Thyroid gland (tissue), 4 donors: ENCODE measurements at regions not wholly inside any gene's neighbourhood (a gene's known extent, or its start where the extent isn't known, plus 50 kb on each side); places are given as distances from the start of the nearest gene placed in this dataset.

ENCODE experiments used
- DNase-seq, 2 donors: peaks; one replicate each; pipeline ENCODE4 v3.0.0-alpha.2; 2019
- H3K27ac ChIP-seq, 3 donors: fragments of 200-600 bp; sonication (generic); 1 replicate in 2 of 3; 2 replicates in 1 of 3; pipeline ENCODE4 v1.5.1; 2016 to 2019; ENCODE audit warnings: mild to moderate bottlenecking in 1 of 3, moderate library complexity in 1 of 3
- H3K27me3 ChIP-seq: fragments of 200-600 bp; sonication (generic); one replicate; pipeline ENCODE4 v1.5.1; 2019
- H3K36me3 ChIP-seq, 2 donors: fragments of 200-600 bp; sonication (generic); one replicate each; pipeline ENCODE4 v1.5.1; 2016 to 2019
- H3K4me1 ChIP-seq, 2 donors: fragments of 200-600 bp; sonication (generic); one replicate each; pipeline ENCODE4 v1.5.1; 2017 to 2019
- H3K4me3 ChIP-seq, 3 donors: fragments of 200-600 bp; sonication (generic); replicated peaks in 1 of 3; 1 replicate in 2 of 3; 2 replicates in 1 of 3; pipeline ENCODE4 v1.5.1; 2016; ENCODE audit warnings: mild to moderate bottlenecking in 1 of 3
- H3K9me3 ChIP-seq: fragments of 200-600 bp; sonication (generic); one replicate; pipeline ENCODE4 v1.5.1; 2017
- CTCF ChIP-seq, 6 experiments: fragments of 200-600 bp in 3 of 6; fragments of 450-650 bp in 3 of 6; sonication (generic) in 3 of 6; IDR thresholded peaks; one replicate each; pipeline ENCODE4 v1.5.1; 2016 to 2019; ENCODE audit warnings: antibody characterized with exemption in 6 of 6, mild to moderate bottlenecking in 2 of 6, inconsistent platforms in 1 of 6, moderate library complexity in 1 of 6
- POLR2A ChIP-seq, 2 donors: fragments of 450-650 bp; IDR thresholded peaks; one replicate each; pipeline ENCODE4 v1.6.1; 2017; ENCODE audit warnings: antibody characterized with exemption in 2 of 2, mild to moderate bottlenecking in 2 of 2, moderate library complexity in 1 of 2
- WGBS, 2 donors: methylation state at CpG; one replicate each; pipeline ENCODE4 v1.1.5; 2017; 5-methylcytosine and 5-hydroxymethylcytosine counted together
- intact Hi-C: fragments of 100-400 bp; cut with DNase I; formaldehyde crosslinking; loops from one replicate; pipeline ENCODE4 v1.15.1; 2023

- TF ChIP-seq POLR2A (IDR thresholded peaks at IDR 0.05) (no peak), CTCF (IDR thresholded peaks at IDR 0.05) (no peak)
- no peak overlapping the region for H3K27ac ChIP-seq
- no peak for DNase-seq
- intact Hi-C loops = no loop called here
- H3K4me1 ChIP-seq = no peaks in the 10 kb centered on the region
- WGBS, 2 donors = 84 to 85% methylated on average over 3 of the region's 3 CpGs
- H3K27me3 ChIP-seq = no peaks in the 10 kb centered on the region
- H3K4me3 ChIP-seq = no peak overlapping the region
- no peaks in the 10 kb centered on the region for H3K9me3 ChIP-seq
- H3K36me3 ChIP-seq = no peaks in the 10 kb centered on the region
Measured at GRCh38 chr3:25086721-25087120, 341.3 kb upstream of the RARB start.

DNA sequence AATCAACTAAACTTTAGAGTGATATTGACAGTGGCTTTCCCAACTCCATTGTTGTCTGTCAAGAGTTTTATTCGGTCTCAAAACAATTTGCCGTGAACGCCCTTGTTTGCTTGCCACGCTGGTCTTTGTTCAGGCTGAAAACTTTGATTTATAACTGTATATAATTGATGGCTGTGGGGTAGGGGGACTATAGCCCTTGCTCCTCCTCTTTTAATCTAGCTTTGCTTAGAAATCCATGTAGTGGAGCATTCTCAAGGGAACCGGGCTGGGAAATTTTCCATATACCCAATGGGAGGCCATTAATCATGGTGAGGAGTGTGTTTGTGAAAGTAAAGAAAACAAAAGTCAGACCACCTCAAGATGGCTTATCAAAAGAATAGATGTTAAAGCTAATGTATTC, 339.8 kb upstream of the RARB start:
- H3K4me1 ChIP-seq = no peaks in the 10 kb centered on the region
- no peaks in the 10 kb centered on the region for H3K27me3 ChIP-seq
- no peak for TF ChIP-seq CTCF (IDR thresholded peaks at IDR 0.05)
- TF ChIP-seq POLR2A (IDR thresholded peaks at IDR 0.05) = no peak
- no peak for DNase-seq
- WGBS, 2 donors = 89 to 91% methylated on average over 5 of the region's 5 CpGs
- no peaks in the 10 kb centered on the region for H3K36me3 ChIP-seq
- no peak overlapping the region for H3K27ac ChIP-seq
- intact Hi-C loops = no loop called here
- H3K9me3 ChIP-seq = no peaks in the 10 kb centered on the region
- H3K4me3 ChIP-seq = no peak overlapping the region

GRCh38 chr3:25090698-25091453, 337.2 kb upstream of the RARB start:
- intact Hi-C loops = no loop called here
- Histone ChIP-seq H3K4me1 (no peaks in the 10 kb centered on the region), H3K4me3 (no peak overlapping the region), H3K27ac (no peak overlapping the region), H3K9me3 (no peaks in the 10 kb centered on the region), H3K36me3 (no peaks in the 10 kb centered on the region), H3K27me3 (no peaks in the 10 kb centered on the region)
- DNase-seq = no peak
- no peak for TF ChIP-seq CTCF (IDR thresholded peaks at IDR 0.05)
- TF ChIP-seq POLR2A (IDR thresholded peaks at IDR 0.05) = no peak
- 85 to 88% methylated on average over 6 of the region's 6 CpGs for WGBS, 2 donors

DNA sequence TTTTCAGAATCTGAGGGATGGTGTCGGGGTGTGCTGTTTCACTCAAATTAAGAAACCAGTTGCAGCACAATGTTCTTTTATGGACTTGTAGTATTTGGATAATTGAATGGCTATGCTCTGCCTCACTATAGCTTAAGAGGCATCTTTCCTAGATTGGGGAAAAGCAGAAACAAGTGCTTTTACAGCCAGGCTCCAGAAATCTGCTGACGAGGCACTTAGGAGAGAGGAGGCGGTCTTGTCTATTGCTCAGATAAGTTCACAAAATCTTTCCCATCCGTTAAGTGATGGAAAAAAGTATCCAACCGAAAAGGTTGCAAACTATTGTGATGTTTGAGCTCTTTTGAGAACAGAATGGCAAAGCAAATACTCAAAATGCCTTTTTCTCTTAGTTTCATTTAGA, 336.1 kb upstream of the RARB start:
- no peak for TF ChIP-seq CTCF (IDR thresholded peaks at IDR 0.05)
- TF ChIP-seq POLR2A (IDR thresholded peaks at IDR 0.05) = no peak
- Histone ChIP-seq H3K27ac (no peak overlapping the region), H3K27me3 (no peaks in the 10 kb centered on the region), H3K4me1 (peaks cover 0 to 6% of the 10 kb centered on the region in 2 donors), H3K4me3 (no peak overlapping the region), H3K36me3 (no peaks in the 10 kb centered on the region), H3K9me3 (no peaks in the 10 kb centered on the region)
- WGBS, 2 donors = 59 to 78% methylated on average over 5 of the region's 5 CpGs
- no peak for DNase-seq
- intact Hi-C loops = no loop called here

DNA sequence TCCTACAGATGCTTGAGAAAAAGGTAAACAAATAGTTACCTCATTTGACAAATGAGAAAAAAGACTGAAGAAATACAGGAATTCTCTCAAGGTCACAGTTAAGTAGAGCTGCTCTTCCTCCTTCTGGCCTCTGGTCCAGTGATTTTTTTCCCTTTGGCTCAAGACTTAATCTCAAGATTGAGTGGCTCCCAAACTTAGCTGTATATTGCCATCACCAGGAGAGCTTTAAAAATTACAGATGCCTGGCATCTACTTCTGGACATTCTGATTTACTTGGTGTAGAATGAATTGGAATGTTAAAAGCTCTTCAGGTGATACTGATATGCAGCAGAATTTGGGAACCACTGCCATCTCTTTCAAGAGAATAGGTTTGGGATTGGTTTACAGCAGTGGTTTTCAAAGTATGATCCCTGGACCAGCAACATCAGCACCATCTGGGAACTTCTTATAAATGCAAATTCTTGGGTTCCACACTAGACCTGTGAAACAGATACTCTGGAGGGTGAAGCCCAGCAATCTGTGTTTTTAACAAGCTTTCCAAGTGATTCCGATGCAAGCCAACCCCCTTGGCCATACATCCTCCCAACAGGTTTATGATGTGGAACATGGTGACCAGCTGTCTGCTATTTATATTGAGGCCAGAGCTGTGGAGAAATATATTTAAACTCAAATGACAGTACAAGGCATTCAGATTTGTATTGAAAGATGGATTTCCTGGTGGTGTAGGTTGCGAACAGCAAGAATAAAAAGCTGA, 333.0 kb upstream of the RARB start:
- Histone ChIP-seq H3K27me3 (no peaks in the 10 kb centered on the region), H3K27ac (no peak overlapping the region), H3K4me3 (no peak overlapping the region), H3K4me1 (peaks cover 8 to 17% of the 10 kb centered on the region in 2 donors), H3K9me3 (no peaks in the 10 kb centered on the region), H3K36me3 (no peaks in the 10 kb centered on the region)
- intact Hi-C loops = no loop called here
- 83 to 90% methylated on average over 2 of the region's 2 CpGs for WGBS, 2 donors
- no peak for DNase-seq
- TF ChIP-seq CTCF (IDR thresholded peaks at IDR 0.05) (peak in 3 of 6 experiments; percentile 28 to 49 (median 39)), POLR2A (IDR thresholded peaks at IDR 0.05) (no peak)
